NCI-H345 treated with DMSO at 0.1 percent for 48 hours (cell line): ENCODE measurements at regions not wholly inside any gene's neighbourhood (a gene's known extent, or its start where the extent isn't known, plus 50 kb on each side); places are given as distances from the start of the nearest gene placed in this dataset.
"Not testable (repeated sequence)": the region's sequence is repeated elsewhere in the genome, so short reads cannot be mapped to it uniquely, and the experiment has no call there.

Experiments used
- DNase-seq: peaks from one replicate; lab custom pipeline; 2025; ENCODE audit not compliant: unreplicated experiment; lab: John Stamatoyannopoulos, UW

DNA sequence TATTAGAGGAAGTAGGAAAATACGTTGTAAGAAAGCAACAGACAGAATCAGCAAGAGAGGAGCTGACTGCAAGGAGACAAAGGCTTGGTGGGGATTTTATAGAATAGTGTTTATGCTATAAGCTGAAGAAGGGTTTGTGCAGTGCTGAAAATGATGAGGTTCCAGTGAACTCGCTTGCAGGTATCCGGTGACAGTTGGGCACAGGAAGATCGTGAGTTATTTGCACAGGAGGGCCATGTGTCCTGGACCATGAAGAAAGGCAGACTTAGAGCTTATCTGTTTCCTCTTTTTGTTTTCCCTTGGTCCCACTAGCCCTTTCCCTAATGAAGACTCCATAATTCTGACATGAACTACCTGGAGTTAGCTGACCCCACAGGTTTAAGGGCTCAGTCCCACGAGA, 61.4 kb downstream of the NXNL2 start:
- no peak for DNase-seq

DNA sequence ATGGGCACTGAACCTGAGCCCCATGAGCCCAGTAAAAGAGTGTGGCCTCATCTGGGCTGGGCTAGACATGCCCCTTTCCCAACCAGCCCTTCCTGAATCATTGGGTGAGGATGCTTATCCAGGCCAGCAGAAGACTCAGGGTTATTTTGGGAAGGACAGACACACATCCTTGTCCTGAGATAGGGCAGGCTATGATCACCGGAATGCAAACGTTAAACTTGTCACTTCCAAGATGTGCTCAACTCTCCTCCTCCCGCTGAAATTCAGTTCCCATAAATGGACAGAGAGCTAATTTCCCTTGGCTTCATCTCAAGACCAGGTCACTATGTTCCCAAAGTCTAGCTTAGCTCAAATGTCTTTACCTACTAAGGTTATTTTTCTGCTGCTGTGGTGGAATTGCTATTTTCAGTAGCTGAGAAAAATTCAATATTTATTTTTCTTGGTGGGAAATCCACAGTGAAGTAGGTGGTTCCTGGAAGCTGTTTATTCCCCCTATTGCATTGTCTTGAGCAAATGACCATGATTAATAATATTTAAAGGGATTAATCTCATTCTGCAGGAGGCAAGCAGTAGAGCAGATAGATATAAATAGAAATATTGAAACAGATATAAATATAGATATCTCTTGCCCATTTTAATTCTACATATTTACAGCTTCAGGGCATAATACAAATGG, 70.0 kb downstream of the NXNL2 start:
- no peak for DNase-seq

DNA sequence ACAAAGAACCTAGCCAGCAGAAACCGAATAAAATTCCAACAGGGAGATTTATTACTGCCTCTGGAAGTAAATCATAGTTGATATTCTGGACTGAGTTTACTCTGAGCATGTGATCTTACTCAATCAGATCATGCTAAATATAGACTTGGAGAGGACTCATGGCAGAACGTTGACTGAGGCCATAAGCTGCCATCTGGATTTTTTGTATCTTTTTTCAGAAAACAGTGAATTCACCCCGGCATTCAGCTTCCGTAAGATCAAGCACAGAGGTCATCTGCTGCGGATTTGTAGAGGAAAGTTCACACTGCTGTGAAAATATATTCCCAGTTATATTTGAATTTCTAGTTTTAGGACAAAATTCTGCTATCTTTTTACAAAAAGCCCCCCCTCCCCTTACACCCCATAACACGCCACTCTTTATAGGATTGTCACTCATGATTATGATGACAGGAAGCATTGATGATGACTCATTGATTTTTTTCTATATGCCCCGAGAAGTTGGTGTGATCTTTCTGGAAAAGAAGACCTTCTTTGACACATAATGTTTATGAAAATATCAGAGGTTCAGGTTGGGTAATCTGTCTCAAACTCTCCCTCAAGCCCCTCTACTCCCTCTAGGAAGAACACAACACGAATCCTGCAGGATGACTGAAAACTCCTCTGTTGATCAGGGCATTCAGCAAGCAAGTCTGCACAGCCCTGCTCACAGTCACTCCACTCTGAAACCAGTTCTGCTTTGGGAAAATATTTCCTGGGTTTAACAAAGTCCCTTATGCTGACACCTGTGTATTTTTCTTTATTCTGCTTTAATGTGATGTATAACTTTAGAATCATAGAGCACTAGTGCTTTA, 70.8 kb downstream of the NXNL2 start:
- DNase-seq: no peak

DNA sequence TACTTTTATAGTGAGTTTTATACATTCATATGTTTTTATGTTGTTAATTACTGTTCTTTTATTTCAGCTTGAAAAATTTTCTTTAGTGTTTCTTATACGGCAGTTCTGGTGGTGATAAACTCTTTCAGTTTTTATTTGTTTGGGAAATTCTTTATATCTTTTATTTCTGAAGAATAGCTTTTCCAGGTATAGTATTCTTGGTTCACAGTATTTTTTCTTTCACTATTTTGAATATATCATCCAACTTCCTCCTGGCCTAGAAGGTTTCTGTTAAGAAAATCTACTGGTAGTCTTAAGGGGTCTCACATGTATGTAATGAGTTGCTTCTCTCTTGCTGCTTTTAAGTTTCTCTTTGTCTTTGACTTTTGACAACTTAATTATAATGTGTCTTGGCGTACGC, 79.4 kb downstream of the NXNL2 start:
- DNase-seq: no peak

DNA sequence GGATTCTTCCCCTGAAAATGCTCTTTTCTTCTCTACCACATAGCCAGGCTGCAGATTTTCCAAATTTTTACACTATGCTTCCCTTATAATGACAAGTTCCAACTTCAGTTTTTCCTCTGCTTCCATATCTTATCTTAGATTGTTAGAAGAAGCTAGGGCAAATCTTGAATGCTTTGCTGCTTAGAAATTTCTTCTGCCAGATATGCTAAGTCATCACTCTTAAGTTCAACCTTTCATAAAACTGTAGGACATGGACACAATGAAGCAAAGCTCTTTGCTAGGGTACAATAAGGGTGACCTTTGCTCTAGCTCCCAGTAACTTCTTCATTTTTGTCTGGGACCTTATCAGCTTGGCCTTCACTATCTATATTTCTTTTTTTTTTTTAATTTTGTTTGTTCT, 88.7 kb downstream of the NXNL2 start:
- no peak for DNase-seq

DNA sequence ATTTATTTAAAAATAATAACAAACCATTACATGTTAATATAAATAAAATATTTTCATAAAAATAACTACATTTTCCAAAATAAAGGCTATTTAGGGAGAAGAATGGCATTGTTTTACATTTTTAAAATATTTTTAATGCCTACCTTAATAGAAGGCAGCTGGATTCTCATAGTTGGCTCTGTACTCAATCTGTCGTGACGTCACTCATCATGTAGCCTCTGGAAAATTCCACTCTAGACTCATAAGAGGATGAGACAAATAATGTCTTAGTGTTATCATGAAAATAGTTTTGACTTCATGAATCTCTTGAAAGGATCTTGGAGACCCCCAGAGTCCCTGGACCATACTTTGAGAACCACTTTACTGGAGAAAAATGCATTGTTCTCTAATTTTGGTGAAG, 93.1 kb downstream of the NXNL2 start:
- no peak for DNase-seq

DNA sequence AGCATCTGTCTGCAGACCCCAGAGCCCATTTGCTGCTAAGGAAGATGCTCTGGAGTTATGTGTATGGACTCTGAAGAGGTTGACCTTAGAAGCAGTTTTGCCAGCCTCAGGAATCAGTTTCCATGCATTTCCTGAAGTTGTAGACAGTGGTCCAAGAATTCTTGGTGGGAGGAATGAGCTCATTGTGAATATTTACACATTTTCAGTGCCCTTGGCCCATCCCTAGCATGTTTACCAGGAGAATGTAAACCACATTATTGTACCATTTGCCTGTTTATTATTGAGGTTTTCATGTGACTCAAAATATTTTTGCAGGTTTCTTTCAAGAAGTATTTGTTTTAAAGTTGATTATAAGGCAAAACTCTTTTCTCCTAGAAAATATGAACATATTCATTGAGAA, 93.8 kb downstream of the NXNL2 start:
- no peak for DNase-seq

DNA sequence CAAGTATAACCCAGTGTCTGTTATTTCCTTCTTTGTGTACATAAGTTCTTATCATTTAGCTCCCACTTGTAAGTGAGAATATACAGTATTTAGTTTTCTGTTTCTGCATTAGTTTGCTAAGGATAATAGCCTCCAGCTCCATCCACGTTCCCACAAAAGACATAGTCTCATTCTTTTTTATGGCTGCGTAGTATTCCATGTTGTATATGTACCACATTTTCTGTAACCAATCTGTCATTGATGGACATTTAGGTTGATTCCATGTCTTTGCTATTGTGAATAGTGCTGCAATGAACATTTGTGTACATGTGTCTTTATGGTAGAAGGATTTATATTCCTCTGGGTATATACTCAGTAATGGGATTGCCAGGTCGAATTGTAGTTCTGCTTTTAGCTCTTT, 95.6 kb downstream of the NXNL2 start:
- not testable (repeated sequence) for DNase-seq

DNA sequence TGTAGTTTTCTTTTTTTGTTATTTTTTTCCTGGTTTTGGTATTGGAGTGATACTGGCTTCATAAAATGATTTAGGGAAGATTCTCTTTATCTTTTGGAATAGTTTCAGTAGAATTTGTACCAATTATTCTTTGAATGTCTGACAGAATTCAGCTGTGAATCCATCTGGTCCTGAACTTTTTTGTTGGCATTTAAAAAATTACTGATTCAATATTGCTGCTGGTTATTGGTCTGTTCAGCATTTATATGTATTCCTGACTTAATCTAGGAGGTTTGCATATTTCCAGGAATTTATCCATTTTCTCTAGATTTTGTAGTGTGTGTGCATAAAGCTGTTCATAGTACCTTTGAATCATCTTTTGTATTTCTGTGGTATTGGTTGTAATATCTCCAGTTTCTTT, 100.2 kb downstream of the NXNL2 start:
- DNase-seq: no peak

DNA sequence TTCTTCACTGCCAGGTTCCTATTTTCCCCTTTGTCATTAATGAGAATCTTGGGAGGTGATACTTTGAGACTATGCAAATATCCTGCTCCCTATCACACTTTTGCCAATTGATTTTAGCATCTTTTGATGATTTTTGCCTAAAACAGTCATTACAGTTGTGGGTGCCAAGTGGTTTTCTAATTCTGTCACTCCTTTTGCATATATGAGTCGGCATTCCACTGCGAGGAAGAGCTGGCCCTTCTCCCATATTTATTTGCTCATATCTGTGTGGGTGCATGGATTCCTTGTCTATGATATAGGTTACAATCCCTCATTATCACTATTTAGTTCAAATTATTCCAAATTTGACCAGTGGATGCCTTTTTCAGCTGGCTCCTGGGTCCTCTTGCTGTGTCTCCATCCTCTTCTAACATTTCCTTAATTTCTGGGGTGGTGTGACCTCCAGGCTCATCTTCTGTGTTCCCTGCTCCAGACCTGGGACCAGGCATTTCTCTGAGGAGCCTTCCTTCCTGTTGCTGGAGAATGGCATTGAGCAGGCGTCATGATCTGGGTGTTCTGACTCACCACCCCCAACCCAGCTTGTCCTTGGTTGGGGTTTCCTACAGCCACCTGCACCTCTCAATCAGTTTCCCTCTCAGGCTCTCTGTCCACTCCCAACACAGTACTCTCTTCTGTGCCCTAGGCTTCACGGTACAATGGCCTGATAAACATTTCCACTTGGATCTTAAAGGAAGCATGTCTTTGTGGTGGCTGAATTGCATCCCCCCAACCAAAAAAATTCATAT, 106.7 kb downstream of the NXNL2 start:
- no peak for DNase-seq

DNA sequence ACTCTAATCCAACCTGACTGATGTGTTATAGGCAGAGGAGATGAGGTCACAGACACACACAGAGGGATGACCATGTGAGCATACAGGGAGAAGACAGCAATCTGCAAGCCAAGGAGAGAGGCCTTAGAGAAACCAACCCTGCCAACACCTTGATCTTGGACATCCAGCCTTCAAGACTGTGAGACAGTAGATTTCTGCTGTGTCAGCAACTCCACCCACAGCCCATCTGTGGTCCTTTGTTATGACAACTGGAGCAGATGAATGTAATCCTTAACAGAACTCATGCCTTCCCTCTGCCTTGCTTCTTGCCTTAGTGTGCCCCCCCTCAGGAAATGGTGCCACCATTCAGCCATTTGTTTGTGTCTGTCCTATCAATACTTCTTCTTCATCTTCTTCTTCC, 107.4 kb downstream of the NXNL2 start:
- no peak for DNase-seq

DNA sequence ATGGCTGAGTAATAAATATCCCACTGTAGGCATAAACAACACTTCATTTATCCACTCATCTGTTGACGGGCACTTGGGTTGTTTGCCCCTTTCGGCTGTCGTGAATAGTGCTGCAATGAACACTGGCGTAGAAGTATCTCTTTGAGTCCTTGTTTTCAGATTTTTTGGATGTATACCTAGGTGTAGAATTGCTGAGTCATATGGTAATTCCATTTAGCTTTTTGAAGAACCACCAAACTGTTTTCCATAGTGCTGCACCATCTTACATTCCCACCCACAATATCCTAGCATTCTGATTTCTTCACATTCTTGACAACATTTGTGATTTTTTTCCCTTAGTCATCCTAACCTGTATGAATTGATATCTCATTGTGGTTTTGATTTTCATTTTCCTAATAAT, 109.0 kb downstream of the NXNL2 start:
- no peak for DNase-seq

DNA sequence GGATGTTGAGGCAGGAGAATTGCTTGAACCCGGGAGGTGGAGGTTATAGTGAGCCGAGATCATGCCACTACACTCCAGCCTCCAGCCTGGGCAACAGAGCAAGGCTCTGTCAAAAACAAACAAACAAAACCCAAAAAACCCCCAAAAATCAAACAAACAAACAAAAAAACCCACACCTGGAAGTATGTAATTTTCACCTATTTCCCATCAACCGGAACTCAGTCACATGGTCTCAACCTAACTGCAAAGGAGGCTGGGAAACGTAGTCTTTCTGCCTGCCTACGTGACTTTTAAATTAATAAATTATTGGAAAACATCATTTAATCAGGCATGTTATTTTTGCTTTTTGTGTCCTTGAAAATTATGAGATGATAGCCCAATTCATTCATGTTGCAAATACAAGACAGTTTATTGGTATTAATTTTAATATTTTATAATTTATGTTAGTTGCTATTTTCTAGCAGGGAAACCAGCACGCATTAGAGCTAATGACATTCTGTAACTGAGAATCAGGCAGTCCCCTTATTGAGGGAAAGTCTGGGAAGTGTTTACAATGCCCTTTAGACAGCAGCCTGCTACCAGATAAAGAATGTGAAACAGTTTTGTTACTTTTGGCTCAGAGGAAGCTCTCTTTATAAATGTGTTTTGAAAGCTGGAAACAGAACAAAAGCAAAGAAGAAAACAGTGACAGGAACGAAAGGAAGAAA, 110.3 kb downstream of the NXNL2 start:
- no peak for DNase-seq

DNA sequence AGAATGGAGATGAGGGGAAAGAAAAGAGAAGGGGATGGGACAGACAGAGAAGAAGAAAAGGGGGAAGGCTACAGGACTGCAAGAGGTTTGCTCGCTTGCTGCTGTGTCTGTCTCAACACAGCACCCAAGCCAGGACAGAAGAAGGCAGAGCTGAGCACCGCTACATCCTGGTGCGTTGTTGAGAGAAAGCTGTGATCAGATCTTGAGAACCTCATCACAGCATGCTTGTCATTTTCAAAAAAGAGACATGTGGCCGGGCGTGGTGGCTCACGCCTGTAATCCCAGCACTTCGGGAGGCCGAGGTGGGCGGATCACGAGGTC, 110.9 kb downstream of the NXNL2 start:
- no peak for DNase-seq

DNA sequence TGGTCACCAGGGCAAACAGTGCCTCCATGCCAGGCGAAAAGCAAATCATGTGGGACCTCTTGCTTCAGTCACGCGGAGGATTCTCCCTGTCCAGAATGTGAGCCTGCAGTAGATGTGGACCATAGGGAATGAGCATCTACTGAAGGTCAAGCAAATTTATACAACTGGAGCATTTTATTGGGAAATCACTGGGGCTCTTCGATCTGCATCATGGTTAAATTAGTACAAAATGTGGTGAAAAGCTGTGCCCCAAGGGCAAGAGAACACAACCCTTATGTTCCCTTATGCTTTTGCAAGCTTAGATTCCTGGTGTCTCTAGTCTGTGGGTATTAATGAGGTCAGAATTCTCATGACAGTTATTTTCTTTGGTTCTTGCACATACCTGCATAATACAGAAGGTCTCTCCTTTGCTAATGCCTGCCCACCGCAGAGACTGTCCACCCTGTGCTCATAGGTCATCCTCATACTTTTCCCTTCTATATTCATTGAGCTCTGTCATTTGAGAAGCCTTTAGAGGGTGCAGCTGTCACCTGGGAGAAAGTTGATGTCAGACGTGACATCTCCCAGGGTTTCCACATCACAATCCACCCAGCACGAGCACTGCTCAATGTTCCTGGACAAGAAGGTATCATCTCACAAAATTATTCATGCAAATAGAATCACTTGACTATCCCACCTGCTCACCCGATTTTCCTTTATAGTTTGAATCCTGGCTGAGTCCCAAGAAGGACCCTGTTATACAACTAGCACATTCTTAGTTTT, 111.7 kb downstream of the NXNL2 start:
- no peak for DNase-seq

DNA sequence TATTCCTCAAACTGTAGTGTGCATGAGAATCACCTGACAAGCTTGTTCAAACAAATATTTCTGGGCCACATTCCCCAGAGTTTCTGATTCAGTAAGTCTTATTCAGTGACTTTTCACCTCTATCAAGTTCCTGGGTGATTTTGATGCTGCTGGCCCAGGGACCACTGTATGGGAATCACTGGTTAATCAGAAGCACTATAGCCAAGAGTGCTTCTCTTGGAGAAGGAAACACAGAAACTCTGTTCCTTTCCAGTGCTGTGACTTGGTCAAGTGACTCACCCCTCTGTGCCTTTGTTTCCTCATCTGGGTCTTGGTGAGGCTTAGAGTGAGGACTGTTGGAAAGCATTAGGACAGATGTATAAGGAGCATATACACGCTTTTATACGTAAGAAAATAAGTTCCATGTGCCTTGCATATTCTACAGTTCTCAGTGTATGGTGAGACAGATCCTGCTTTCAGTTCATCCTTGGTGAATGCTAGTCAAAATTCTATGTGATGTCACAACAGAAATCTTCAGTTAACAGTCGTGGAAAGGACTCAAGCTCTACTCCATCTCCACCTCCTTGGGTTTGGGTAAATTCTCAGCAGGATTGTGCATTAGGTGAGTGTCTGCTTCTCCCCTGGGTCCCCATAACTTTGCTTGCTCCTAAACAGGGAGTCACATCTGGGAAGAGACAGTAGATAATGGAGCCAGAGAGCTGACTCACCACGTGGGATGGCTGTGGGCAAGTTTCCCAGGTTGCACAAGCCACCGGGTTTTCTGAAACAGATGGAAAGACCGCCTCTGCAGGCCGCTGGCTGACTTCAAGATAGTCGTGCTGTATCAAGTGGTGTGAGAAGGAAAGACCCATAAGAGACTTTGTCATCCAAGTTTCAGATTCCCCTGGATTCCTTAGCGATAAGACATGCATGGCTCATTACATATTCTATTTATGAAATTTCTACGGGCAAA, 117.0 kb downstream of the NXNL2 start:
- no peak for DNase-seq

DNA sequence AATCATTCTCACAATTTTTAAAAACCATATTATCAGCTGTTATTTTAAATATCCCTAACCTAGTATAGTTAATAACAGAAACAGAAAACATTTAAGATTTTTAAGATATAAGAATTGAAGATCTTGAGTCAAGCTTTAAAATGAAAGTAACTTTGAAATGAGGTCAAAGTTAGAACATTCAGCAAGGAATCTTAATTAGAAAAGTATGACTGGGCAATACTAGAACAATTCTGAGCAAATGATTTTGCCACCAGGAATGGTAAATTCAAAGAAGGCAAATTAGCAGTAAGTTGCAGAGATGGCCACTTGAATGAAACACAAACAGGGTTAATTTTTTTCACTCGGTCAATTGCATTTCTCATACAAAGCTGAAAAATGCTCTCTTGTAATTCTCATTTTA, 117.9 kb downstream of the NXNL2 start:
- no peak for DNase-seq

DNA sequence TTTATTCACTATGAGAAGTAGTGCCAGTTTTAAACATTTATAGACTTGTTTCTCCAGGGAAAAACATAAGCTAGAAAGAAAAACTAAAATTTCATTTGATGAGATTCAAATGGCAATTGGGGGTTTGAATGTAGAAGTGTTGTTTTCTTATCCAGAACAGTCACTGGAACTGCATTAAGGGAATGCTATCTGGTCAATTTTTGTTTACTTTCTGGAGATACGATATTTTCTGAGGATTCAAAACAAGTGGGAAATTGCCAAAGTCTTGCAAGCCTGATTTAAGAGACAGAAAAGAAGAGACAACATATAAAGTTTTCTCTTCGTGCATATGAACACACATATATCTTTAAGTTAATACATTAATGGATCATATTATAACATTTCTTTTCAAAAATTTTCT, 118.4 kb downstream of the NXNL2 start:
- no peak for DNase-seq

DNA sequence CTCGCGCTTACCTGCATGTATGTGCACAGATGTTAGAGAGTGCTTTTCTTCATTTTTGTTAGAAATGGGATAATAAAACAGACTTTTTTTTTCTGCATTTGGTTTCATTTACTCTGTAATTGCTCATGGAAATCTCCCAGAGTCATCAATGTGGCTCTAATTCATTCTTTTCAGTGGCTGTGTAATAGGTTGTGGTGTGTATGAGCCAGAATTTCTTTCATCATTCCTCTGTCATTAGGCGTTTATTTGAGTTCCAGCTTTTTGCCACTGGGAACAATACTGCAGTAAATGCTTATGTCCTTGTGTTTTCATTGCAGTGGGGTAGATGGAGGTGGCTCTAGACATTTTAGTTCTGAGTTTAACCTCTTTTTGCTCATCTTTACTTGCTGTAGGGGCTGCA, 118.9 kb downstream of the NXNL2 start:
- DNase-seq: no peak

DNA sequence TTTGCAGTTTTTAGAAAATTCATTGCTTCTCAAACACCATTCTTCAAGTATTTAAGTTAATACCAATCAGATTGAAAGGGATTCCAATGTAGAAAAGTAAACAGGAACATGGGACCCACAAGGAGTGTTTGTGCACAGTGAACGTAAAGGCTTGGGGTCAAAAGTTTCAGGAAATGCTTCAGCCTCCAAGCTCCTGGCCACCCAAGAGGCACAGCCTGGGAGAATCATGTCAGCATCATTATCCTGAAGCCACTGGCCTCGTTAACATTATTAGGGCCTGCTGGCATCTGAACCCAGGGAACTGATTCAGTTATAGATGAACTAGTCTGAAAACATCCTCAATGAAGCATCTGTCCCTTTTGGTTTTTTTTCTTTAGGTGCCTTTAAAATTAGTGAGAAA, 122.9 kb downstream of the NXNL2 start:
- no peak for DNase-seq
